Activated CD4-positive, alpha-beta T cell treated with anti-CD3 and anti-CD28 coated beads, Interleukin-2, amount 50 U/mL, for 24 hours (primary cell): ENCODE measurements at regions not wholly inside any gene's neighbourhood (a gene's known extent, or its start where the extent isn't known, plus 50 kb on each side); places are given as distances from the start of the nearest gene placed in this dataset.

Experiments
- DNase-seq, 2 donors: peaks; one replicate each; pipeline ENCODE4 v3.0.0-alpha.2; 2020; ENCODE audit warnings: low read depth in 1 of 2, low spot score in 1 of 2

DNA sequence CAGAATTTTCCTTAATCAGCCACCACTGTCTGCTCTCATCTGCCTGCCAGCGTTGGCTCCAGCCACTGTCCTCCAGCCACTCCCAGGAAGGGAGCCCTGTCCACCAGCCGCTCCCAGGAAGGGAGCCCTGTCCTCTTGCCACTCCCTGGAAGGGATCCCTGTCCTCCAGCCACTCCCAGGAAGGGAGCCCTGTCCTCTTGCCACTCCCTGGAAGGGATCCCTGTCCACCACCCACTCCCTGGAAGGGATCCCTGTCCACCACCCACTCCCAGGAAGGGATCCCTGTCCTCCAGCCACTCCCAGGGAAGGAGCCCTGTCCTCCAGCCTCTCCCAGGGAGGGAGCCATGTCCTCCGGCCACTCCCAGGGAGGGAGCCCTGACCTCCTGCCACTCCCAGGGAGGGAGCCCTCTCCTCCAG lies 726.5 kb downstream of the PTPRU start:
- no peak for DNase-seq

DNA sequence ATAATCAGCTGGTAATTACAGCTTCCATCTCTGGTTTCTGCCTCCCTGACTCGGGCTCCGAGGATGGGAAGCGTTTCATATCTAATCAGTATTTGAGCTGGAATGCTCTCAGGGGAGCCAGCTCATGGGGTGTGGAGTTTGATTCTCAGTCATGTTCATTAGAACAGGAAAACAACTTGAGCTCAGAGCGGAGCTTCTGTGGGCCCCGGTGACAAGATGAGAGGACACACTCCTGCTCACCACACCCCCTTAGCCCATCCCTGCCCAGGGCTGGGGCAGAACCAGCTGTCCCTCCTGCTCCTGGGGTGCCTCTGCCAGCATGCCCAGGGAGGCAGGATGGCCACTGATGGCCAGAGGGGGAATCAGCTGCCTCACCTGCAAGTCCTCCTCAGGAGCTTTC lies 726.0 kb downstream of the PTPRU start:
- DNase-seq = no peak

DNA sequence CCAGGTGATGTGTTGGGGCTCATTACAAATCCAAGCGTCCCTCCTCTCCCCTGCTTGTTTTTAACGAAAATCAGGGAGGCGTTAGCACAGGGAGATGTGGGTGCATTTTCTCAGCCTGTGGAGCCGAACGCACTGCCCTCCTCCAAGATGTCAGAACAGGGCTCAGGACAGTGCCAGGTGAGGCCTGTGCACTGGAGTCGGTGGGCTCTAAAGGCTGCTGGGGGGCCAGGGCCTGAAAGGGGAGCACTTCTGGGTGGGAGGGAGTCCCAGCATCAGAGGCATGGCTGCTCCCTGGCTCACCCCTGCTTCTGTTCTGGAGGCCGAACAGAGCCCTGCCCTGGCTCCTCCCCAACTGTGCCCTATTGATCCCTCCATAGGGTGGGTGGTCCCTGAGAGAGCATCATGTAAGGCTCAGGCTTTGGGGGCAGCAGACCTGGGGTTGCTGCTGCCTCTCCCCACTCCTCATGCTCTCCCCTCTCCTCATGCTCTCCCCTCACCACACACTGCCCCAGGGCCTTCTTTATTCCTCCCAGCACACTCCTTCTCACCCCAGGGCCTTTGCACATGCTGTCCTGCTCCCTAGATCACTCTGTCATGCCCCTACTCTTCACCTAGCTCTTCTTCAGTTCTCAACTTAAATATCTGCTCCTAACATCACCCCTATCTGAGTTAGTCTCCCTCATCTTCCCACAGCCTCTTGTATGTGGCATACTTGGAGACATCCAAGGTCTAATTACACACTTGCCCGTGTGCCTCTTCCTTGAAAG lies 725.2 kb downstream of the PTPRU start:
- no peak for DNase-seq

GRCh38 chr1:29960876-29961275 lies 724.6 kb downstream of the PTPRU start:
- no peak for DNase-seq

DNA sequence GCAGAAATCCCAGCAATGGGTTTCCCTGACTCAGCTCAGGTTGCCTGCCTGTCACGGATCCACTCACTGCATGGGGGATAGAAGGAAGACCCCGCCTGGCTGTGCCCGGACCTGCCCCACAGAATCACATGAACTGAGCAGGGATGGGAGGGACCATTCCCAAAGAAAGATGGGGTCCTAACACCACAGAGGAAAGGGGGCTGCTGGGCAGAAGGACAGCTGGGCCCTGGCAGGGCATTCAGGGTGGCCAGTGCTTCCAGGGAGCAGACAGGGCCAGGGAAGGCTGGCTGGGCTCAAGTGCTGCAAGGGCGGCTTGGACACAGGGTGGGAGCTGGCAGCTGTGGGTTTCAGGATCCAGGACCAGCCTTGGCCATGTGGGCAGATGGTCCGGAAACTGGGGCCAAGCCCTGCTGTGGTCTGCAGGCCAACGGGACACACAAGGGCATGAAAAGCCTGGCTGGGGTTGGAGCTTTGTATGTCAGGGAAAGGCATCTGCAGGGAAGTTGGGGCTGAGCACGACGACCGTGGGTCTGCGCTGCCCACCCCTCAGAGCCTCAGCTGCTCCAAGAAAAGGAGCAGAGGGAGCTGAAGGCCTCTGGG lies 723.9 kb downstream of the PTPRU start:
- DNase-seq = no peak

GRCh38 chr1:29959356-29959755 lies 723.0 kb downstream of the PTPRU start:
- no peak for DNase-seq

DNA sequence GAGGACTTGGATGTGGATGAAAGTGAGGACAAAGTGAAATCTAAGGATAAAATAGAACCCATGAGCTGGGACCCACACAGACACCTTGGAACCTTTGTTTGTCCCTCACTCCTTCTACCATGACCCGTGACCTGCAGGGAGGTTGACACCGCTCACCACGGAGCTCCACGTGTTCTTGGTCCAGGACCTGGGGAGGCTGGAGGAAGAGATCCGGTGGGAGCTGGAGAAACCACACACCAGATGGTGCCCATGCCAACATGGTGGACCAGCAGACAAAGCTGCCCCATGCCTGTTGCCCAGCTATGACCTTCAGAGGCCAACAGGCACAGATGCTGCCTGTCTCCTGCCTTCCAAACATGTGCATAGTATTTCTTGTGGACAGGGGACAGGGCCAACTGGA lies 721.9 kb downstream of the PTPRU start:
- DNase-seq = no peak

DNA sequence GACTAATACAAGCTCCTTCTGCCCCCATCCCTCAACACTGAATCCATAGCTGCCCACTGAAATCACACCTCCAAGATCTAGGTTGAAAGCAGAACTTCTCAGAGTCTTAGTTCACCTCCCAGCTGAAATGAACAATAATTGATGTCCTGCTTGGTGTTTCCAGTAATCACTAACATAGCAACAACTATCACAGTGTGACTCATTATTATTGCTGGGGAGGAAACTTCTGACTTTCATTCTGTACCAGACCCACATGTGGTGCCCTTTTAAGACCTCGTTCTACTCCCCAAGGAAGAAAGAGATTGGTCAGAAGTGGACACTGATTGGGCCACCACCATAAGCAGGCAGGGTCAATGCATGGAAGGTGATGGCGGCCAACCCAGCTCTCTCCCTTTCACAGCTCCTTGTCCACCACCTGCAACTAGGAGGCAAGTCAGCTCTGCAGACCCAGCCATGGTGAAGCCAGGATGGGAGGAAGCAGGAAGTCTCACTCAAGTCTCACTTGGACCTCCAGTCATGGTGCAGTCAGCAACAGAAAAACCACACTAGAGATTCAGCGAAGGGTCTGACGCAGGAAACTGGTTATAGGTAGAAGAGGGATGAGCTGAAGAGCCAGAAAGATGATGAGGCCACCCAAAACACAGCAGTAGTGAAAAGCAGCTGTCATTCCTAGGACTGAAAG lies 720.2 kb downstream of the PTPRU start:
- no peak for DNase-seq

DNA sequence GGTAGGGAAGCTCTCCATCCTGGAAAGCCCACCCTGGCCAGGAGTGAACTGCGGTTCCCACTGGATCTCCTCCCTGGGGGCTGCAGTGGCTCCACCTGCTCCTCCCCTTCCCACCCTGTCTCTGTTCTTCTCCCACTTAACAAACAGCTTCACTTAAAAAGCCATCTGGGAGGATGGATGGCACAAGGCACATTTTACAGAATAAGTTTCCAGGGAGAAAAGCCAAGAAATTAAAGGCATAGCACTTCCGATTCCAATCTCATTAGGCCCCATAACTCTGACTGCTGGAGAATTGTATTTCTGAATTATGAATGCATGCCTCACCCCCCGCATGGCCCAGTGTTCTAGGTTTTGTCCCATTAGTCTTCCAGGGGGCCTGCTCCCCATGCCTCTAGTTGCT lies 718.3 kb downstream of the PTPRU start:
- DNase-seq = no peak

- DNase-seq = no peak
Measured at GRCh38 chr1:29953961-29954360, 717.6 kb downstream of the PTPRU start.

DNA sequence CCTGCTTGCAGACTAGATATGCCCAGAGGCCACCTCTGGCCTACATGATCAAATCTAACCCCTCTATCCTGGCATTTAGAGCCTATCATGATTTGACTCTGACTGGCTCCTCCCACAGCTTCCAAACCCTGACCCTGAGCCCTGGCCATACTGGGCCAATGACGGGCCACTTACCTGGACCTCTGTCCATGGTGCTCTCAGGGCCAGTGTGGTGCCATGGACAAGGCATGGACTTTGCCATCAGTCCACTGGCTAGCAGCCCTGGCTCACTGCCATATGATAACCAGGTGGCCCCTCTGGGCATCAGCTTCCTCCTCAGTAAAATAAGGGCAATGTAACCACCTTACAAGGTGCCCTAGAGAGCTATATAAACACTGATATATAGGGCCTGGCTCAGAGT lies 713.4 kb downstream of the PTPRU start:
- no peak for DNase-seq

DNA sequence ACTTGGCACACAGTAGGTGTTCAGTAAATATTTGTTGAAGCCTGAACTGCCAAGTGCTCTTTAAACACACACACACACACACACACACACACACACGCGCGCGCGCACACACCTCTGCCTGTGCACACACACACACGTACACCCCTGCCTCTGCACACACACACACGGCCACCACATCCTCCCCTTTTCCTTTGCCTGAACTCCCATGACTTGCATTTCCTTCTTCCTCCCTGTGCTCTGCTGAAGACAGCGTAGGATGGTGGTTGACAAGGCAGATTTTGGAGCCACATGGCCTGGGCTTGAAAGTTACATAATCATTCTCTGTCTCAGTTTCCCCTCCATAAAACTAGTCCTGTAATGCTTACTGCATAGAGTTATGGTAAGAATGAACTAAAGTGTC lies 712.3 kb downstream of the PTPRU start:
- no peak for DNase-seq

GRCh38 chr1:29946057-29946456 lies 709.7 kb downstream of the PTPRU start:
- no peak for DNase-seq

GRCh38 chr1:29945426-29945825 lies 709.1 kb downstream of the PTPRU start:
- DNase-seq = no peak

DNA sequence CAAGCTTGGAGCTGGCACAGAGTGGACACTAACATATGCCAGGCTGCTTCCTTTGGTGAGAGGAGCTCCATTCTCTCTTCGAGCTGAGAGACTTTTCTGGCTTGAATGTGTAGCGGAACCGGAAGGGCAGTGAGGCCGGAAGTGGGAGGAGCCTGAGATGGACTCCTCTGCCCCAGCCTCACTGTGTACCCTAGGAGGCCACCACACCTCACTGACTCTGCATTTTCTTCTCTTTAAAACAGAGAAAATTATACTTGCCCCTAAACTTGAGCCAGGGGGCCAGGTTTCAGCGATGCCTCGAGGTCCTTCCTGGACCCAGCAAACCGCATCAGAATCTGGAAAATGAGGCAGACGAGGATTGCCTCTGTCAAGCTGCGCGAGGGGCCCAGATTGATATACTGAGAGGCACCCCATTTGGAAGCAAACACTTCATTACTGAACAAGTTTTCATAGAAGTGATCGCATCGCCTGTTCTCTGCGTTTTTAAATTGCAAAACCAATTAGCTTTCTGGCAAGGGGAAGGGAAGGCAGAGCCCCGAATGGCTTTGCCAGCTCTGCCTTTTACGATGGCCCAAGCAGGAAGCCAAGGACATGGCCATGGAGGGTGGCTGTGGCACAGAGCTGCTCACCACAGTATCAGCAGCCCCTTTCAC lies 708.1 kb downstream of the PTPRU start:
- DNase-seq = no peak

GRCh38 chr1:29943034-29943433 lies 706.7 kb downstream of the PTPRU start:
- DNase-seq = no peak

GRCh38 chr1:29939079-29939478 lies 702.8 kb downstream of the PTPRU start:
- DNase-seq = no peak

- DNase-seq = no peak
Measured at GRCh38 chr1:29937356-29937755, 701.0 kb downstream of the PTPRU start.

DNA sequence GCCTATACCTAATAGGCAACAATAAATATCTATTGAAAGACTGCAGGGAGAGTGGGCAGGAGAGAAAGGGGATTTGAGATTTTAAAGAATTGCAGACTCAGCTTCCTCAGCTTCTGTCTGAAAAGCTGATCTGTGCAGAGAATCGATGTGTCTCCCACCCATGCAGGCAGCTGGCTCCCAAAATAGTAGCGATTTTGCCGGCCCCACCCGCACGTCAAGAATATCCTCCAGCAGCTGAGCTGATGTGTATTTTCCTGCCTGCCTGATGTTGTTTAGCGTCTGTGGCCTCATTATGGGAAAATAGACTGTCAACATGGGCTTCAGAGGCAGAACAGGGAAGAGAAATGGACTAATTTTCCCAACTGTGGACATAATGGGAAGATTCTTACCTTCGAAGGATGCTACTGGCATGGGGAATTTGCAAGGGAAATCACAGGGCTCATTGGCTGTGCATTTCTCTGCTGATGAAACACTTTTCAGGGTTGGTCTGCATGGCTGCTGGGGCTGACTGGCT lies 699.8 kb downstream of the PTPRU start:
- no peak for DNase-seq

DNA sequence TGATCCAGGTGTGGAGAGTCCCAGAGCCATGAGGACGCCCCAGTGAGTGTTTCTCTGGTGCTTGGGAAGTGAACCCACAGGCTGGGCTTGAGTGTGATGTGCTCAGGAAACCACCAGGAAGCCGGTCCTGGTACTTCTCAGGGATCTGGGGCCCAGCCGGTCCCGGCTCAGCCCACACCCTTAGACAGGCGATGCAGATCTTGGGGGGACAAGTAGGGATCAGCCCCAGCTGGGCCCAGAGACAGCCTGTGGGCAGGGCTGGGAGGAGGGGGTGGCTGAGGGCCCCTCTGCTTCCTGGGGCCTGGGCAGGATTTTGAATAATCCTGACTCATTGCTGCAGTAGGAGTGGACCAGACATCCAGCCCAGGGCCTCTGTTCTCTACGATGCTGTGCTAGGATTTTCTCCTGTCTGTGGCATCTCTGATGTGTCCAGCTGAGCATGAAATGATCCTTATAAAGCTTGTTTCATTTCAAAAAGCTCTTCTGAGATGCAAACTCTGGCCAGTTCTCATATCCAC lies 698.0 kb downstream of the PTPRU start:
- DNase-seq = no peak

- no peak for DNase-seq
Measured at GRCh38 chr1:29933067-29933466, 696.7 kb downstream of the PTPRU start.

GRCh38 chr1:29932626-29933025 lies 696.3 kb downstream of the PTPRU start:
- no peak for DNase-seq
